ENCODE measurements at regions not wholly inside any gene's neighbourhood (a gene's known extent, or its start where the extent isn't known, plus 50 kb on each side); places are given as distances from the start of the nearest gene placed in this dataset.
A peak's percentile ranks its signal among the peaks of the same experiment; 100 is the strongest.

DNA sequence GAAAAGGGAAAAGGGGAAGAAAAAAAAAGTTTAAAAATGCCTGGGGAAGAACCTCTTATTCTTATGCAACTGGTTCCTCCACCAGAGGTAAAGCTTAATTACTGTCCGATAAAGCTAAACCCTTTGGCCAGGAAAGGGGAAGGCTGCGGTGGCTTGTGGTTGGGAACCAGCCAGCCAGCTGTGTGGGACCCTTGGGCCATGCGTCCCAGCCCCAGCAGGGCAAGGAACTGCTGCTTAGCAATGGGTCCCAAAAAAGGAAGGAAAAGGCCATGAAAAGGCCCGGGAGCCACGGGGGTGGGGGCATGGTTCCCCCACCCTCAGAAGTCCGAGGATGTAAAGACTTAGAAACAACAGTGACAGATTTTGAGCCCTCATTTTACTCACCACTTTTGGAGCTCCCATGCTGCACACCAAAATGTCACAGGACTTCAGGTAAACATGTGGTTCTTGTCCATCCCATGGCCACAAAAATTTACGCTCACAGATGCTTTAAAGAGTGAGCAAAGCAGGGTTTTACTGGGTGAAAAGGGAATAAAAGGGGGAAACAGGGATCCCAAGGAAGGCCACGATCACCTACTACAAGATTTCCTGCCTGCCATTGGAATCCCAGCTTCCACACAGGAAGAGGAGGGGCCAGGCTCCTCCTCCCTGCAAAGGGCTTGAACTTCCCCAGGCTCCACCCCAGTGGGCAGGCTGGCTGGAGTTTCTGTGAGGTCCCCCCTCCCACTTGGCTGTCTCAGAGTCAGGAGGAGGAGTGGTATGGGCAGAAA, 1234.7 kb upstream of the GJE1 start:
- in situ Hi-C loops (cut with MboI) = no loop called here
- H3K27ac ChIP-seq = no peak overlapping the region
- no peak overlapping the region for H3K4me2 ChIP-seq (ENCODE audit: unreplicated experiment)
- H4K20me1 ChIP-seq (ENCODE audit: insufficient read depth) = no peaks in the 10 kb centered on the region
- no peak overlapping the region for H3K4me3 ChIP-seq
- H3K9ac ChIP-seq = no peak overlapping the region
- no peak for DNase-seq
- no peaks in the 10 kb centered on the region for H3K9me2 ChIP-seq (ENCODE audit: insufficient read depth)
- 94 to 95% methylated on average over 8 of the region's 8 CpGs for WGBS, 2 experiments (ENCODE audit: low coverage in 1 of 2, low lambda C conversion rate in 2 of 2, missing lambda C conversion rate in 2 of 2)
- no peaks in the 10 kb centered on the region for H3K36me3 ChIP-seq (ENCODE audit: low read depth)
- H3K9me3 ChIP-seq (ENCODE audit: low read depth) = peaks cover 7% of the 10 kb centered on the region
- H3K79me2 ChIP-seq (ENCODE audit: insufficient read depth) = no peaks in the 10 kb centered on the region
- H3K27me3 ChIP-seq (replicated peaks; ENCODE audit: insufficient read depth) = no peaks in the 10 kb centered on the region
- TF ChIP-seq EZH2 (IDR thresholded peaks at IDR 0.05; ENCODE audit: insufficient read depth, poor library complexity, severe bottlenecking) (no peak), EZH2phosphoT487 (IDR thresholded peaks at IDR 0.05; ENCODE audit: insufficient read depth, low read depth) (no peak)
- H3F3A ChIP-seq (ENCODE audit: insufficient read depth) = 0 out of 2 replicates have a peak, but pooled peaks cover 4% of the 10 kb centered on the region
- peak overlapping the region; percentile 55; the same call in 1 of the 2 replicates for H2AFZ ChIP-seq
- no peaks in the 10 kb centered on the region for H3K4me1 ChIP-seq (ENCODE audit: insufficient read depth)

DNA sequence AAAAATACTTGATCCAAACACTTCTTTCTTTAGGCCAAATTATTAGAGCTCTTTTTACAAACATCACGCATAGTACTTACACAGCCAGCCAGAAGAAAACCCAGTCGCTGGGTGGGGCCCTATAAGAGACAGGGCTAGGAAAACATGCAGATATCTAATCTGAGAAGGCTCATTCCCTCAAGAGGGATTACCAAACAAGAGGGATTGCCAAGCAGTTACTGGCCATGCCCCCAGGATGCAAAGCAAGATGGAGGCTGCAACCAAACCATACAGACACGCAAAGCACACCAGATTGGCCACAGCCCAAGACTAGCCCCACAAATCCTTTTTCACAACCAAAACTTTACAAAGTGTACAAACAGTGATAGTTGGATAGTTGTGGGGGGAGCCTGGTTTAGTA, 1235.4 kb upstream of the GJE1 start:
- in situ Hi-C loops (cut with MboI) = no loop called here

DNA sequence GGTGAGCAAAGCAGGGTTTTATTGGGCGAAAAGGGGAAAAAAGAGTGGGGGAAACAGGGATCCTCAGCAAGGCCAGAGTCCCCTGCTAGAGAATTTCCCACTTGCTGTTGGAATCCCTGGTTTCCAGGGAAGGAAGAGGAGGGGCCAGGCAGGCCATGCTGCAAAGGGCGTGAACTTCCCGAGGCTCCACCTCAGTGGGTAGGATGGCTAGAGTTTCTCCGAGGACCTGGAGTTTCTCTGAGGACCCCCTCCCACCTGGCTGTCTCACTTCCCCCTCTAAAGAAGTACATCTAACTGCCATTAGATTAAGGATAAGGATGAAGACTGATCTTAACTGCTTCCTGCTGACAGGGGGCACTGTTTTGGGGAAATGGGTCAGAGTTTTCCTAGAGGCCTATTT, 1239.3 kb upstream of the GJE1 start:
- Histone ChIP-seq H3K4me1 (ENCODE audit: insufficient read depth) (no peaks in the 10 kb centered on the region), H3K79me2 (ENCODE audit: insufficient read depth) (no peaks in the 10 kb centered on the region), H4K20me1 (ENCODE audit: insufficient read depth) (no peaks in the 10 kb centered on the region), H3K27ac (no peak overlapping the region), H3K9me2 (ENCODE audit: insufficient read depth) (no peaks in the 10 kb centered on the region), H3K4me2 (ENCODE audit: unreplicated experiment) (no peak overlapping the region), H3K36me3 (ENCODE audit: low read depth) (no peaks in the 10 kb centered on the region), H2AFZ (no peak overlapping the region), H3F3A (ENCODE audit: insufficient read depth) (no peaks in the 10 kb centered on the region), H3K9me3 (ENCODE audit: low read depth) (no peaks in the 10 kb centered on the region), H3K27me3 (replicated peaks; ENCODE audit: insufficient read depth) (no peaks in the 10 kb centered on the region), H3K9ac (no peak overlapping the region), H3K4me3 (no peak overlapping the region)
- no peak for DNase-seq
- in situ Hi-C loops (cut with MboI) = no loop called here
- 81 to 92% methylated on average over 4 of the region's 4 CpGs for WGBS, 2 experiments (ENCODE audit: low coverage in 1 of 2, low lambda C conversion rate in 2 of 2, missing lambda C conversion rate in 2 of 2)
- TF ChIP-seq EZH2 (IDR thresholded peaks at IDR 0.05; ENCODE audit: insufficient read depth, poor library complexity, severe bottlenecking) (no peak), EZH2phosphoT487 (IDR thresholded peaks at IDR 0.05; ENCODE audit: insufficient read depth, low read depth) (no peak)

More for the DNA sequence above, 1235.4 kb upstream of the GJE1 start:
- Histone ChIP-seq H3K9me2 (ENCODE audit: insufficient read depth) (no peaks in the 10 kb centered on the region), H3K36me3 (ENCODE audit: low read depth) (no peaks in the 10 kb centered on the region), H2AFZ (no peak overlapping the region), H3F3A (ENCODE audit: insufficient read depth) (0 out of 2 replicates have a peak, but pooled peaks cover 4% of the 10 kb centered on the region), H4K20me1 (ENCODE audit: insufficient read depth) (no peaks in the 10 kb centered on the region), H3K9ac (no peak overlapping the region), H3K4me3 (no peak overlapping the region), H3K9me3 (ENCODE audit: low read depth) (peaks cover 7% of the 10 kb centered on the region), H3K27me3 (replicated peaks; ENCODE audit: insufficient read depth) (no peaks in the 10 kb centered on the region), H3K79me2 (ENCODE audit: insufficient read depth) (no peaks in the 10 kb centered on the region), H3K27ac (no peak overlapping the region), H3K4me1 (ENCODE audit: insufficient read depth) (no peaks in the 10 kb centered on the region), H3K4me2 (ENCODE audit: unreplicated experiment) (no peak overlapping the region)
- no peak for DNase-seq
- no peak for TF ChIP-seq EZH2 (IDR thresholded peaks at IDR 0.05; ENCODE audit: insufficient read depth, poor library complexity, severe bottlenecking)
- no peak for TF ChIP-seq EZH2phosphoT487 (IDR thresholded peaks at IDR 0.05; ENCODE audit: insufficient read depth, low read depth)
- 93 to 94% methylated on average over 3 of the region's 3 CpGs for WGBS, 2 experiments (ENCODE audit: low coverage in 1 of 2, low lambda C conversion rate in 2 of 2, missing lambda C conversion rate in 2 of 2)

DNA sequence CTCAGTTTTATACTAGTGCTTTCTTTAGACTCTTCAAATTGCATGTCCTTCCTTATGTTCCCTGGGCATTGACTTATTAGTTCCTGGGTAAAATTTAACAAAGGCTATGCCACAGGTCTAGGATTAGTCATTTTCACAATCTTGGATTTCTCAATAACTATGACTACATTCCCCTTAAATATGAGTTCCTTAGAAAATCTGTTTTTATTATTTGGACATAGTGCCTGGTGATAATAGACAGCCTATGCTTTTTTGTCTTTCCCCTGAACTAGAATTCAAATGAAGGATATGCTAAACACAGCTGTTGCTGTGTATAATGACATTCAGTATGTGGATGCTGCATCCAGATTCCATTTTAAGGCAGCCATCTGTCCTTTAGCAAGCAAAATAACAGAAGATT, 1252.8 kb upstream of the GJE1 start:
- H3K36me3 ChIP-seq (ENCODE audit: low read depth) = no peaks in the 10 kb centered on the region
- no peaks in the 10 kb centered on the region for H3K9me3 ChIP-seq (ENCODE audit: low read depth)
- H3K4me1 ChIP-seq (ENCODE audit: insufficient read depth) = peaks cover 11% of the 10 kb centered on the region
- in situ Hi-C loops (cut with MboI) = no loop called here
- peak; percentile 71 for DNase-seq
- H4K20me1 ChIP-seq (ENCODE audit: insufficient read depth) = no peaks in the 10 kb centered on the region
- no peak overlapping the region for H3K9ac ChIP-seq
- H3K79me2 ChIP-seq (ENCODE audit: insufficient read depth) = no peaks in the 10 kb centered on the region
- H3K27me3 ChIP-seq (replicated peaks; ENCODE audit: insufficient read depth) = no peaks in the 10 kb centered on the region
- H3K9me2 ChIP-seq (ENCODE audit: insufficient read depth) = no peaks in the 10 kb centered on the region
- H2AFZ ChIP-seq = peak overlapping the region; percentile 26; the same call in 1 of the 2 replicates
- no peaks in the 10 kb centered on the region for H3F3A ChIP-seq (ENCODE audit: insufficient read depth)
- H3K4me2 ChIP-seq (ENCODE audit: unreplicated experiment) = no peak overlapping the region
- H3K27ac ChIP-seq = no peak overlapping the region
- H3K4me3 ChIP-seq = no peak overlapping the region
- TF ChIP-seq EZH2phosphoT487 (IDR thresholded peaks at IDR 0.05; ENCODE audit: insufficient read depth, low read depth) (no peak), EZH2 (IDR thresholded peaks at IDR 0.05; ENCODE audit: insufficient read depth, poor library complexity, severe bottlenecking) (no peak)

All from GM23248 (cell line).